IMR-90 (cell line): ENCODE measurements at regions not wholly inside any gene's neighbourhood (a gene's known extent, or its start where the extent isn't known, plus 50 kb on each side); places are given as distances from the start of the nearest gene placed in this dataset.
A peak's percentile ranks its signal among the peaks of the same experiment; 100 is the strongest.

Experiments
- ATAC-seq: fragments of 200-7000 bp; cut with Tn5 transposase; 2 replicates; pipeline ENCODE4 v1.9.1; 2020; ENCODE audit warnings: low read depth, mild to moderate bottlenecking, moderate library complexity
- BruUV-seq: library from RNA; stranded (reverse); fragments of 400-500 nt; replicated peaks from 2 replicates; lab custom pipeline; 2021; lab: Mats Ljungman, UMichigan
- CTCF ChIA-PET: fragments of 300-600 bp; formaldehyde crosslinking; extraction: SDS; loops from one replicate; lab custom pipeline; 2021; ENCODE audit warnings: antibody characterized with exemption; lab: Yijun Ruan, JAX
- POLR2A ChIA-PET: fragments of 300-600 bp; sonication (Branson Sonifier 250); formaldehyde crosslinking; loops from one replicate; lab custom pipeline; 2022; ENCODE audit warnings: antibody characterized with exemption; ENCODE audit not compliant: unreplicated experiment; lab: Charles Lee
- DNase-seq: peaks from one replicate; pipeline ENCODE4 v3.0.0; 2013
- H2AFZ ChIP-seq: replicated peaks from 2 replicates; pipeline ENCODE3; 2013; ENCODE audit warnings: low read length, mild to moderate bottlenecking; ENCODE audit not compliant: poor library complexity
- H2AK5ac ChIP-seq: 2 replicates; pipeline ENCODE4 v1.6.1; 2013; ENCODE audit warnings: low read depth, low read length, inconsistent platforms
- H2AK9ac ChIP-seq: replicated peaks from 2 replicates; pipeline ENCODE3; 2013; ENCODE audit warnings: mild to moderate bottlenecking, low read depth, low read length, moderate library complexity; ENCODE audit not compliant: poor library complexity
- H2BK120ac ChIP-seq: 2 replicates; pipeline ENCODE4 v1.6.1; 2013; ENCODE audit warnings: low read depth, low read length, inconsistent platforms
- H2BK15ac ChIP-seq: 3 replicates; pipeline ENCODE4 v1.6.1; 2013; ENCODE audit warnings: low read depth, low read length, inconsistent platforms
- H2BK20ac ChIP-seq: 2 replicates; pipeline ENCODE4 v1.6.1; 2013; ENCODE audit warnings: low read depth, mild to moderate bottlenecking, inconsistent platforms, low read length, moderate library complexity
- H2BK5ac ChIP-seq: 2 replicates; pipeline ENCODE4 v1.6.1; 2013; ENCODE audit warnings: mild to moderate bottlenecking, low read depth, low read length, inconsistent platforms; ENCODE audit not compliant: poor library complexity, severe bottlenecking
- H3K14ac ChIP-seq: replicated peaks from 2 replicates; pipeline ENCODE4 v1.6.1; 2013; ENCODE audit warnings: low read depth, low read length, inconsistent platforms
- H3K18ac ChIP-seq: 2 replicates; pipeline ENCODE4 v1.6.1; 2013; ENCODE audit warnings: low read depth, low read length, control low read depth
- H3K23ac ChIP-seq: 2 replicates; pipeline ENCODE4 v1.6.1; 2013; ENCODE audit warnings: low read depth, low read length, inconsistent platforms
- H3K27ac ChIP-seq: 2 replicates; pipeline ENCODE4 v1.5.1; 2013; ENCODE audit warnings: mild to moderate bottlenecking, control low read depth, low read length; ENCODE audit not compliant: insufficient read depth
- H3K27me3 ChIP-seq: 2 replicates; pipeline ENCODE4 v1.6.1; 2013; ENCODE audit warnings: low read length; ENCODE audit not compliant: control insufficient read depth, insufficient read depth
- H3K36me3 ChIP-seq: 2 replicates; pipeline ENCODE4 v1.6.1; 2013; ENCODE audit warnings: low read length, mixed read lengths; ENCODE audit not compliant: control insufficient read depth, insufficient read depth
- H3K4ac ChIP-seq: 2 replicates; pipeline ENCODE4 v1.6.1; 2013; ENCODE audit warnings: low read depth, low read length, inconsistent platforms
- H3K4me1 ChIP-seq: 2 replicates; pipeline ENCODE4 v1.6.1; 2013; ENCODE audit warnings: low read length, mixed read lengths; ENCODE audit not compliant: control insufficient read depth, insufficient read depth
- H3K4me2 ChIP-seq: 2 replicates; pipeline ENCODE4 v1.6.1; 2013; ENCODE audit warnings: low read depth, mild to moderate bottlenecking, control low read depth, low read length, moderate library complexity
- H3K4me3 ChIP-seq: 2 replicates; pipeline ENCODE4 v1.5.1; 2013; ENCODE audit warnings: low read depth, mild to moderate bottlenecking, control low read depth, low read length, moderate library complexity; ENCODE audit not compliant: insufficient read depth
- H3K56ac ChIP-seq: 2 replicates; pipeline ENCODE4 v1.6.1; 2013; ENCODE audit warnings: low read length, inconsistent platforms; ENCODE audit not compliant: insufficient read depth; ENCODE audit errors: extremely low read depth
- H3K79me1 ChIP-seq, 2 experiments: 2 replicates each; pipeline ENCODE4 v1.6.1; 2013; ENCODE audit warnings: low read length in 2 of 2, inconsistent platforms in 1 of 2, low read depth in 1 of 2
- H3K9ac ChIP-seq: 2 replicates; pipeline ENCODE4 v1.6.1; 2013; ENCODE audit warnings: low read depth, low read length, control low read depth
- H3K9me1 ChIP-seq: 2 replicates; pipeline ENCODE4 v1.6.1; 2013; ENCODE audit warnings: low read length, inconsistent platforms; ENCODE audit not compliant: insufficient read depth
- H3K9me3 ChIP-seq: 2 replicates; pipeline ENCODE4 v1.6.1; 2013; ENCODE audit warnings: low read length; ENCODE audit not compliant: control insufficient read depth, insufficient read depth
- H4K20me1 ChIP-seq: 2 replicates; pipeline ENCODE4 v1.6.1; 2013; ENCODE audit warnings: low read length, inconsistent platforms; ENCODE audit not compliant: insufficient read depth
- H4K5ac ChIP-seq: 2 replicates; pipeline ENCODE4 v1.6.1; 2013; ENCODE audit warnings: mild to moderate bottlenecking, low read depth, low read length, control low read depth
- H4K8ac ChIP-seq, 2 experiments: 2 replicates each; pipeline ENCODE4 v1.6.1; 2013; ENCODE audit warnings: low read depth in 2 of 2, low read length in 2 of 2, control low read depth in 1 of 2, inconsistent platforms in 1 of 2
- H4K91ac ChIP-seq: 2 replicates; pipeline ENCODE4 v1.6.1; 2013; ENCODE audit warnings: low read depth, low read length, inconsistent platforms; ENCODE audit not compliant: insufficient read depth
- BHLHE40 ChIP-seq: fragments of 150-350 bp; IDR thresholded peaks from 2 replicates; pipeline ENCODE4 v1.6.1; 2016; ENCODE audit warnings: mild to moderate bottlenecking, low read depth, low read length
- CEBPB ChIP-seq: IDR thresholded peaks from 2 replicates; pipeline ENCODE4 v1.6.1; 2012; ENCODE audit warnings: low read depth, low read length, improper control_type of control experiment
- CHD1 ChIP-seq: IDR thresholded peaks from 2 replicates; pipeline ENCODE4 v1.6.1; 2012; ENCODE audit warnings: low read depth, low read length, improper control_type of control experiment
- MAZ ChIP-seq: IDR thresholded peaks from 2 replicates; pipeline ENCODE4 v1.6.1; 2012; ENCODE audit warnings: low read depth, mild to moderate bottlenecking, low read length, improper control_type of control experiment, moderate library complexity, borderline replicate concordance
- NFE2L2 ChIP-seq: fragments of 150-350 bp; IDR thresholded peaks from 2 replicates; pipeline ENCODE4 v1.6.1; 2016; ENCODE audit warnings: low read depth, mild to moderate bottlenecking, low read length
- POLR2A ChIP-seq: IDR thresholded peaks from 2 replicates; pipeline ENCODE4 v1.6.1; 2012; ENCODE audit warnings: mild to moderate bottlenecking, low read depth, low read length
- RFX5 ChIP-seq: IDR thresholded peaks from 2 replicates; pipeline ENCODE4 v1.8.0; 2012; ENCODE audit warnings: low read depth, mild to moderate bottlenecking, low read length, moderate library complexity
- WGBS, 2 experiments: methylation state at CpG; one replicate each; pipeline versions ENCODE4 v1.1.5 to v1.1.7; 2013; ENCODE audit warnings: missing lambda C conversion rate in 2 of 2; ENCODE audit not compliant: insufficient read length in 1 of 2; ENCODE audit errors: extremely low coverage in 2 of 2; 5-methylcytosine and 5-hydroxymethylcytosine counted together
- dilution Hi-C: fragments of 300-500 bp; cut with HindIII; formaldehyde crosslinking; loops from one replicate; pipeline ENCODE4 v1.14.3; 2018; ENCODE audit warnings: low sequenced_read_pairs; ENCODE audit not compliant: unreplicated experiment
- in situ Hi-C: fragments of 300-500 bp; cut with MboI; formaldehyde crosslinking; loops from 3 replicates; pipeline ENCODE4 v1.14.3; 2019; ENCODE audit warnings: low sequenced_read_pairs, inconsistent platforms, mixed read lengths
- intact Hi-C: fragments of 100-400 bp; cut with micrococcal nuclease; formaldehyde crosslinking; loops from 2 replicates; pipeline ENCODE4 v1.10.0; 2022
- TF ChIP-seq, protein P1 (sequence below): fragments of 150-350 bp; IDR thresholded peaks from 2 replicates; pipeline ENCODE4 v1.6.1; 2017; ENCODE audit warnings: mild to moderate bottlenecking, antibody characterized with exemption, low read length, low read depth
- TF ChIP-seq, protein P2 (sequence below): fragments of 150-350 bp; IDR thresholded peaks from 2 replicates; pipeline ENCODE4 v1.6.1; 2016; ENCODE audit warnings: low read depth, mild to moderate bottlenecking, low read length, moderate library complexity, borderline replicate concordance

DNA sequence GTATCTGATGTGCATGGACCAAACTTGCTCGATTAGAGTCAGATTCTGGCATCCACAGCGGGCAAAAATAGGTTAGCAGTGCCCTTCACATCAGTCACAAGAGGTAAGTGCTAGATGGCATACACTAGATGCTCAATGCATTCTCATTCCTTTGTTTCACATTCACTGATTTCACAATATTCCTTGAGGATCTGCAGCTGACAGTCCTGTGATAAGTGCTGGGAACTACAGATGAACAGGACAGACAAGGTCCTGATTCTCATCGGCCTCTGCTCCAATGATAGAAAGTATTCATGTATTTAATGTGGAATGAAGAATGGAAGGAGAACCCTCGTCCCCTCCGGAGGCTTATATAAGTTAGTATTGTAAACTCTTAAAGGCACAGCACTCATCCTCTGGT, 96.8 kb upstream of the SERPINE2 start:
- Histone ChIP-seq H3K14ac (no peak overlapping the region; the same call in 1 of the 2 replicates), H3K4ac (no peak overlapping the region), H4K91ac (no peak overlapping the region), H3K79me1 (no peaks in the 10 kb centered on the region), H3K56ac (no peak overlapping the region), H2AK9ac (no peak overlapping the region), H3K27ac (no peak overlapping the region), H4K5ac (no peak overlapping the region), H3K27me3 (no peaks in the 10 kb centered on the region), H3K4me3 (no peak overlapping the region), H2BK15ac (no peak overlapping the region), H3K9me3 (no peaks in the 10 kb centered on the region), H3K4me1 (no peaks in the 10 kb centered on the region), H4K20me1 (no peaks in the 10 kb centered on the region), H3K9me1 (peaks cover 3% of the 10 kb centered on the region; the same call in 1 of the 2 replicates), H3K4me2 (no peak overlapping the region), H3K36me3 (no peaks in the 10 kb centered on the region), H3K18ac (no peak overlapping the region), H3K23ac (no peak overlapping the region), H4K8ac (no peak overlapping the region), H2BK5ac (no peak overlapping the region), H2BK20ac (peak overlapping the region; percentile 34; the same call in 1 of the 2 replicates), H2AK5ac (no peak overlapping the region), H3K9ac (no peak overlapping the region), H2AFZ (no peak overlapping the region), H2BK120ac (no peak overlapping the region)
- no TSS peak for BruUV-seq
- WGBS, 2 experiments: 82% methylated on average over 2 of the region's 5 CpGs; no CpG with 5 or more reads in 1 of the 2 experiments
- DNase-seq (no peak), ATAC-seq (no peak)
- peak; percentile 54 for TF ChIP-seq CEBPB
- TF ChIP-seq MAZ: no peak
- TF ChIP-seq CHD1: no peak
- TF ChIP-seq, protein P1, sequence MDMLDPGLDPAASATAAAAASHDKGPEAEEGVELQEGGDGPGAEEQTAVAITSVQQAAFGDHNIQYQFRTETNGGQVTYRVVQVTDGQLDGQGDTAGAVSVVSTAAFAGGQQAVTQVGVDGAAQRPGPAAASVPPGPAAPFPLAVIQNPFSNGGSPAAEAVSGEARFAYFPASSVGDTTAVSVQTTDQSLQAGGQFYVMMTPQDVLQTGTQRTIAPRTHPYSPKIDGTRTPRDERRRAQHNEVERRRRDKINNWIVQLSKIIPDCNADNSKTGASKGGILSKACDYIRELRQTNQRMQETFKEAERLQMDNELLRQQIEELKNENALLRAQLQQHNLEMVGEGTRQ: no peak
- no peak for TF ChIP-seq POLR2A
- no peak for TF ChIP-seq BHLHE40
- no peak for TF ChIP-seq NFE2L2
- TF ChIP-seq, protein P2, sequence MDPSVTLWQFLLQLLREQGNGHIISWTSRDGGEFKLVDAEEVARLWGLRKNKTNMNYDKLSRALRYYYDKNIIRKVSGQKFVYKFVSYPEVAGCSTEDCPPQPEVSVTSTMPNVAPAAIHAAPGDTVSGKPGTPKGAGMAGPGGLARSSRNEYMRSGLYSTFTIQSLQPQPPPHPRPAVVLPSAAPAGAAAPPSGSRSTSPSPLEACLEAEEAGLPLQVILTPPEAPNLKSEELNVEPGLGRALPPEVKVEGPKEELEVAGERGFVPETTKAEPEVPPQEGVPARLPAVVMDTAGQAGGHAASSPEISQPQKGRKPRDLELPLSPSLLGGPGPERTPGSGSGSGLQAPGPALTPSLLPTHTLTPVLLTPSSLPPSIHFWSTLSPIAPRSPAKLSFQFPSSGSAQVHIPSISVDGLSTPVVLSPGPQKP: no peak
- no peak for TF ChIP-seq RFX5
- dilution Hi-C loops: no loop called here
- POLR2A ChIA-PET: no interaction called here
- intact Hi-C loops: no loop called here
- CTCF ChIA-PET: no interaction called here
- in situ Hi-C loops: no loop called here
